ENCODE measurements at regions not wholly inside any gene's neighbourhood (a gene's known extent, or its start where the extent isn't known, plus 50 kb on each side); places are given as distances from the start of the nearest gene placed in this dataset.

- TF ChIP-seq CTCF (conservative IDR thresholded peaks at IDR 0.05; ENCODE audit: low read length) (no peak), EZH2phosphoT487 (IDR thresholded peaks at IDR 0.05; ENCODE audit: borderline replicate concordance) (no peak)
Measured at GRCh38 chr7:46534664-46535588, 613.9 kb upstream of the IGFBP3 start.
